Testis (tissue), 2 donors: ENCODE measurements at regions not wholly inside any gene's neighbourhood (a gene's known extent, or its start where the extent isn't known, plus 50 kb on each side); places are given as distances from the start of the nearest gene placed in this dataset.

Experiments
- DNase-seq: peaks from one replicate; pipeline ENCODE4 v3.0.0-alpha.2; 2019
- H3K27ac ChIP-seq, 2 donors: fragments of 200-600 bp; sonication (generic); one replicate each; pipeline ENCODE4 v1.5.1; 2019
- H3K27me3 ChIP-seq: fragments of 200-600 bp; sonication (generic); one replicate; pipeline ENCODE4 v1.5.1; 2019
- H3K36me3 ChIP-seq: fragments of 200-600 bp; sonication (generic); one replicate; pipeline ENCODE4 v1.5.1; 2017; ENCODE audit warnings: low read depth; ENCODE audit errors: missing control alignments
- H3K4me1 ChIP-seq: fragments of 200-600 bp; sonication (generic); one replicate; pipeline ENCODE4 v1.5.1; 2019
- H3K4me3 ChIP-seq, 2 donors: fragments of 200-600 bp; sonication (generic); one replicate each; pipeline ENCODE4 v1.5.1; 2017 to 2019
- H3K9me3 ChIP-seq: fragments of 200-600 bp; sonication (generic); one replicate; pipeline ENCODE4 v1.5.1; 2017
- POLR2A ChIP-seq: fragments of 450-650 bp; IDR thresholded peaks from one replicate; pipeline ENCODE4 v1.6.1; 2017; ENCODE audit warnings: antibody characterized with exemption, mild to moderate bottlenecking, moderate library complexity
- WGBS, 2 donors: methylation state at CpG; one replicate each; pipeline ENCODE4 v1.1.5; 2018; 5-methylcytosine and 5-hydroxymethylcytosine counted together
- intact Hi-C: fragments of 100-400 bp; cut with DNase I; formaldehyde crosslinking; loops from one replicate; pipeline ENCODE4 v1.15.1; 2023; ENCODE audit warnings: low total_unique reads
- TF ChIP-seq, protein P1 (sequence below), 3 experiments: fragments of 450-650 bp in 2 of 3; fragments of 200-600 bp in 1 of 3; sonication (generic) in 1 of 3; IDR thresholded peaks; one replicate each; pipeline ENCODE4 v1.5.1; 2016 to 2019; ENCODE audit warnings: antibody characterized with exemption in 3 of 3, mild to moderate bottlenecking in 2 of 3, moderate library complexity in 1 of 3

DNA sequence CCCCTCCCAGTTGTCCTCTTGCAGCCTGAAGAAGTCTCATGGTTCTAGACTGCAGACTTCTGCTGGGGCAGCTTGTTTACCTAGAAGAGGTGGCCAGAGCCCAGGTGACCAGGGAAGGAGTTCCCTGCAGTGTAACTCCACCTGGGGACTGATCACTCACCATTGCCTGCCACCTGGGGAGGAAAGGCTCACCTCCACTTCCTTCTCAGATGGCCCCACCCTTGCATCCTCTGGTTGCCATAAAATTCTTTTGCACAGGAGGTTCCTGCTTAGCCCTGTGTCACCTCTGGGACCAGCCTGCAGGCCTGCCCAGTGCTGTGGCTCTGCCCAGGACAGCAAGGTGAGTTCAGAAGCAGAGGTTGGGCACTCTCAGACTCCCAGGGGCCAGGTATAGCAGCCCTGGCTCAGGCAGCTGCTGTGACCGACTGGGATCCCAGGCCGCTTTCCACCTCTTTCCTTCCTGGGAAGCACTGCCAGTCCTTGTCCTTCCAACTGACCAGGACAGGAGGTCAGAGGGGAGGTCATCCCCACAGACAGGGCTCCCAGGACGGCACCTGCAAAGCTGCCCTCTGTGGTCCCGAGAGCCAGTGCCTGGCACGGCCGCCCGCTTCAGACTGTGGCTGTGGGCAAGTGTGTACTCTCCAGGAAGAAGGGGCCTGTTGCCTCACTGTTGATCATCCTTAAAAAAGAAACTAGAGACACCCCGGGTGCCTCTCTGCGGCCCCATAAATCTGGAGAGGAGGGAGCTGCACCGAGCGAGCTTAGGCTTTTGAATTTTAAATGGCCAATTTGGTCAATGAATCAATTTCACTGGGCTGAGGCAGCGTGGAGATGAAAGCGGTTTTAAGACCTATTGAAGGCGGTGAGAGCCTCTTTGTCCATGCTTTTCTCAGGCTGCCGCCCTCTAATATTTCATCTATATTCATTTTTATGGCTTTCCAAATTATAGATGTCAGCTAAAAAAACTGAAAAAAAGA lies 79.5 kb upstream of the C14orf180 start:
- no peak for DNase-seq
- H3K27me3 ChIP-seq: no peaks in the 10 kb centered on the region
- H3K9me3 ChIP-seq: no peaks in the 10 kb centered on the region
- H3K4me1 ChIP-seq: no peaks in the 10 kb centered on the region
- intact Hi-C loops: no loop called here
- H3K27ac ChIP-seq: no peak overlapping the region
- no peak overlapping the region for H3K4me3 ChIP-seq
- WGBS, 2 donors: 71 to 73% methylated on average over 13 to 15 of the region's 15 CpGs
- TF ChIP-seq, protein P1, sequence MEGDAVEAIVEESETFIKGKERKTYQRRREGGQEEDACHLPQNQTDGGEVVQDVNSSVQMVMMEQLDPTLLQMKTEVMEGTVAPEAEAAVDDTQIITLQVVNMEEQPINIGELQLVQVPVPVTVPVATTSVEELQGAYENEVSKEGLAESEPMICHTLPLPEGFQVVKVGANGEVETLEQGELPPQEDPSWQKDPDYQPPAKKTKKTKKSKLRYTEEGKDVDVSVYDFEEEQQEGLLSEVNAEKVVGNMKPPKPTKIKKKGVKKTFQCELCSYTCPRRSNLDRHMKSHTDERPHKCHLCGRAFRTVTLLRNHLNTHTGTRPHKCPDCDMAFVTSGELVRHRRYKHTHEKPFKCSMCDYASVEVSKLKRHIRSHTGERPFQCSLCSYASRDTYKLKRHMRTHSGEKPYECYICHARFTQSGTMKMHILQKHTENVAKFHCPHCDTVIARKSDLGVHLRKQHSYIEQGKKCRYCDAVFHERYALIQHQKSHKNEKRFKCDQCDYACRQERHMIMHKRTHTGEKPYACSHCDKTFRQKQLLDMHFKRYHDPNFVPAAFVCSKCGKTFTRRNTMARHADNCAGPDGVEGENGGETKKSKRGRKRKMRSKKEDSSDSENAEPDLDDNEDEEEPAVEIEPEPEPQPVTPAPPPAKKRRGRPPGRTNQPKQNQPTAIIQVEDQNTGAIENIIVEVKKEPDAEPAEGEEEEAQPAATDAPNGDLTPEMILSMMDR (IDR thresholded peaks at IDR 0.05): no peak
- TF ChIP-seq POLR2A: no peak
- no peaks in the 10 kb centered on the region for H3K36me3 ChIP-seq

DNA sequence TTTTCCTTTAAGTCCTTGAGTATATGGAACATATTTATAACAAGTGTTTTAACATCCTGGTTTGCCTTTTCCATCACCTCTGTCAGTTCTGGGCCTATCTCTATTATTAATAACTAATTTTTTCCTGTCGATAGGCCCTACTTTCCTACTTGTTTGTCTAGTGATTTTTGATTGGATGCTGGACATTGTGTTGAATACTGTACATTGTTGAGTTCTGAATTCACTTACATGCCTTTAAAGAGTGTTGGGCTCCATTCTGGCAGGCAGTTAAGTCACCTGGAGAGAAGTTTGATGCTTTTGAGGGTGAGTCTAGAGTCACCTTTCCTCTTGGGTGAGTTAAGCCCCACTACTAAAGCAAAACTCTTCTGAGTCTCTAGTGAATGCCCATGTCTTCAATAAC lies 77.5 kb upstream of the C14orf180 start:
- 97 to 100% methylated on average over 1 of the region's 1 CpG for WGBS, 2 donors
- no peak overlapping the region for H3K4me3 ChIP-seq
- H3K4me1 ChIP-seq: no peaks in the 10 kb centered on the region
- intact Hi-C loops: no loop called here
- H3K27me3 ChIP-seq: no peaks in the 10 kb centered on the region
- no peak for DNase-seq
- H3K27ac ChIP-seq: no peak overlapping the region
- no peaks in the 10 kb centered on the region for H3K9me3 ChIP-seq
- TF ChIP-seq, protein P1 (IDR thresholded peaks at IDR 0.05): no peak
- TF ChIP-seq POLR2A: no peak
- no peaks in the 10 kb centered on the region for H3K36me3 ChIP-seq

- Histone ChIP-seq H3K36me3 (no peaks in the 10 kb centered on the region), H3K27me3 (no peaks in the 10 kb centered on the region), H3K9me3 (no peaks in the 10 kb centered on the region), H3K4me1 (no peaks in the 10 kb centered on the region), H3K4me3 (no peak overlapping the region), H3K27ac (no peak overlapping the region)
- TF ChIP-seq, protein P1 (IDR thresholded peaks at IDR 0.05): no peak
- TF ChIP-seq POLR2A: no peak
- 66 to 77% methylated on average over 5 to 6 of the region's 6 CpGs for WGBS, 2 donors
- DNase-seq: no peak
- intact Hi-C loops: no loop called here
These were observed 75.9 kb upstream of the C14orf180 start for GRCh38 chr14:104503691-104504090.

DNA sequence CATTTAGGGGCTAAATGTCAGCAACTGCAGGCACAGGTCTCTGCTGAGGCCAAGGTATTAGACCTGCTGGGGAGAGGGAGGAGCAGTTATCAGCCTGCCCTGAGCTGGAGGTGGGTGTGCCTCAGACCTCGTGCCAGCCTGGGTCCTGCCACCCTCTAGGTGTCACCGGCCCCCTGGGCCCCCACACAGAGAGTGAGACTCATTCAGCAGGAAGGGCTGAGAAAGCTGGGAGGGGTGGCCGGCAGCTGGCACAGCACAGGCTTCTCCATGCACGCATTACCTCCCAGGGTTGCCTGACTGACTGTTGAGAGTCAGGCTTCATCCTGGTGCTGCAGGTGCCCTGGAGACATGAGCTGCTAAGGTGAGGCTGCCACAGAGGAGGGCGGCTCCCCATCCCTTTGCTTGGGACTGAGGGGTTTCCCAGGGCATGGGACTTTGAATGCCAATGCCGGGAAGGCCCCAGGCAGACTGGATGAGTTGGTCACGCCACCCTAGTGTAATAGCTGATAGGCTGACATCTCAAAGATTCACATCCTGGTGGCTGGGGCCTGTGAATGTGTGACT lies 75.3 kb upstream of the C14orf180 start:
- intact Hi-C loops: no loop called here
- no peak for DNase-seq
- TF ChIP-seq, protein P1 (IDR thresholded peaks at IDR 0.05): no peak
- TF ChIP-seq POLR2A: no peak
- Histone ChIP-seq H3K27ac (no peak overlapping the region), H3K4me3 (no peak overlapping the region), H3K9me3 (no peaks in the 10 kb centered on the region), H3K36me3 (no peaks in the 10 kb centered on the region), H3K27me3 (no peaks in the 10 kb centered on the region), H3K4me1 (no peaks in the 10 kb centered on the region)
- WGBS, 2 donors: 85% methylated on average over 7 of the region's 7 CpGs; no CpG with 5 or more reads in 1 of the 2 donors
